Common myeloid progenitor, CD34-positive (primary cell): ENCODE measurements at regions not wholly inside any gene's neighbourhood (a gene's known extent, or its start where the extent isn't known, plus 50 kb on each side); places are given as distances from the start of the nearest gene placed in this dataset.

Source experiments
- CTCF ChIA-PET: fragments of 350-600 bp; sonication (Branson Sonifier 250); formaldehyde crosslinking; loops from one replicate; lab custom pipeline; 2021; ENCODE audit warnings: antibody characterized with exemption; lab: Charles Lee
- POLR2A ChIA-PET: fragments of 350-600 bp; sonication (Branson Sonifier 250); formaldehyde crosslinking; loops from one replicate; lab custom pipeline; 2021; ENCODE audit warnings: antibody characterized with exemption; lab: Charles Lee
- DNase-seq, 3 donors: peaks; one replicate each; pipeline versions ENCODE4 v3.0.0 to v3.0.0-alpha.2; 2013
- H3K27ac ChIP-seq, 2 experiments: 1 replicate in 1 of 2; 2 replicates in 1 of 2; pipeline ENCODE4 v1.7.0; 2013; ENCODE audit warnings: inconsistent platforms in 2 of 2, low read length in 2 of 2, mild to moderate bottlenecking in 2 of 2, low read depth in 1 of 2, moderate library complexity in 1 of 2; ENCODE audit not compliant: severe bottlenecking in 2 of 2, insufficient read depth in 1 of 2, poor library complexity in 1 of 2
- H3K27me3 ChIP-seq, 5 experiments: replicated peaks in 2 of 5; 1 replicate in 3 of 5; 2 replicates in 2 of 5; pipeline versions ENCODE4 v1.6.1 to v1.7.0; 2013; ENCODE audit warnings: low read length in 4 of 5, mild to moderate bottlenecking in 2 of 5, moderate library complexity in 2 of 5, inconsistent platforms in 1 of 5; ENCODE audit not compliant: insufficient read depth in 5 of 5, control insufficient read depth in 4 of 5
- H3K36me3 ChIP-seq, 4 experiments: 1 replicate in 2 of 4; 2 replicates in 2 of 4; pipeline versions ENCODE4 v1.6.1 to v1.7.0; 2013; ENCODE audit warnings: low read length in 3 of 4, control low read depth in 1 of 4, mild to moderate bottlenecking in 1 of 4; ENCODE audit not compliant: control insufficient read depth in 4 of 4, insufficient read depth in 4 of 4
- H3K4me1 ChIP-seq, 4 experiments: 1 replicate in 3 of 4; 2 replicates in 1 of 4; pipeline versions ENCODE4 v1.6.1 to v1.7.1; 2013; ENCODE audit warnings: low read length in 3 of 4, mild to moderate bottlenecking in 3 of 4, control low read depth in 1 of 4, inconsistent platforms in 1 of 4, moderate library complexity in 1 of 4; ENCODE audit not compliant: control insufficient read depth in 4 of 4, insufficient read depth in 4 of 4; ENCODE audit errors: control extremely low read depth in 1 of 4
- H3K4me3 ChIP-seq, 7 experiments: 1 replicate in 4 of 7; 2 replicates in 3 of 7; pipeline versions ENCODE4 v1.5.1 to v1.7.0; 2013; ENCODE audit warnings: mild to moderate bottlenecking in 7 of 7, low read length in 6 of 7, moderate library complexity in 6 of 7, inconsistent platforms in 2 of 7, low read depth in 2 of 7, control low read depth in 1 of 7; ENCODE audit not compliant: insufficient read depth in 4 of 7, control insufficient read depth in 1 of 7; ENCODE audit errors: extremely low read depth in 1 of 7
- H3K9me3 ChIP-seq, 5 experiments: 1 replicate in 4 of 5; 2 replicates in 1 of 5; pipeline versions ENCODE4 v1.6.1 to v1.7.1; 2013; ENCODE audit warnings: low read length in 4 of 5, mild to moderate bottlenecking in 2 of 5, inconsistent platforms in 1 of 5, low read depth in 1 of 5, moderate library complexity in 1 of 5; ENCODE audit not compliant: control insufficient read depth in 4 of 5, insufficient read depth in 2 of 5; ENCODE audit errors: control extremely low read depth in 1 of 5
- WGBS: methylation state at CpG from one replicate; pipeline ENCODE4 v1.1.5; 2013; ENCODE audit not compliant: insufficient coverage; 5-methylcytosine and 5-hydroxymethylcytosine counted together

- POLR2A ChIA-PET: no interaction called here
- H3K9me3 ChIP-seq: no peaks in the 10 kb centered on the region
Observed at GRCh38 chr16:5412731-5413130, 315.1 kb upstream of the EEF2KMT start.

GRCh38 chr16:5398203-5398602 lies 300.6 kb upstream of the EEF2KMT start:
- POLR2A ChIA-PET: interaction anchor here (0.5 kb wide), 1 partner anchor 99 kb away, joined by 3 read pairs; no protein-coding TSS in a partner anchor
- 86% methylated on average over 6 of the region's 6 CpGs for WGBS

More at GRCh38 chr16:5412731-5413130, 315.1 kb upstream of the EEF2KMT start:
- CTCF ChIA-PET: no interaction called here
- no peak for DNase-seq
- no peak overlapping the region for H3K4me3 ChIP-seq
- no peaks in the 10 kb centered on the region for H3K4me1 ChIP-seq
- 34% methylated on average over 9 of the region's 10 CpGs for WGBS
- no peak overlapping the region for H3K27ac ChIP-seq
- H3K27me3 ChIP-seq: peaks cover 0 to 4% (median 0%) of the 10 kb centered on the region in 5 experiments
- H3K36me3 ChIP-seq: no peaks in the 10 kb centered on the region

GRCh38 chr16:5396880-5397279 lies 299.3 kb upstream of the EEF2KMT start:
- no peak for DNase-seq
- Histone ChIP-seq H3K4me1 (no peaks in the 10 kb centered on the region), H3K27me3 (peaks cover 0 to 2% (median 0%) of the 10 kb centered on the region in 5 experiments), H3K36me3 (no peaks in the 10 kb centered on the region), H3K9me3 (no peaks in the 10 kb centered on the region), H3K27ac (no peak overlapping the region), H3K4me3 (no peak overlapping the region)
- ChIA-PET POLR2A (no interaction called here), CTCF (no interaction called here)
- 67% methylated on average over 1 of the region's 1 CpG for WGBS

More at GRCh38 chr16:5398203-5398602, 300.6 kb upstream of the EEF2KMT start:
- Histone ChIP-seq H3K36me3 (no peaks in the 10 kb centered on the region), H3K9me3 (no peaks in the 10 kb centered on the region), H3K27ac (no peak overlapping the region), H3K4me3 (no peak overlapping the region), H3K4me1 (no peaks in the 10 kb centered on the region), H3K27me3 (peaks cover 0 to 4% (median 0%) of the 10 kb centered on the region in 5 experiments)
- DNase-seq: no peak
- CTCF ChIA-PET: no interaction called here

GRCh38 chr16:5393070-5393469 lies 295.5 kb upstream of the EEF2KMT start:
- no peak overlapping the region for H3K4me3 ChIP-seq
- WGBS: 94% methylated on average over 4 of the region's 5 CpGs
- no peaks in the 10 kb centered on the region for H3K36me3 ChIP-seq
- no peaks in the 10 kb centered on the region for H3K27me3 ChIP-seq
- ChIA-PET CTCF (no interaction called here), POLR2A (no interaction called here)
- no peaks in the 10 kb centered on the region for H3K4me1 ChIP-seq
- no peak for DNase-seq
- no peak overlapping the region for H3K27ac ChIP-seq
- peaks cover 0 to 2% (median 0%) of the 10 kb centered on the region in 5 experiments for H3K9me3 ChIP-seq

- H3K9me3 ChIP-seq: peaks cover 0 to 4% (median 0%) of the 10 kb centered on the region in 5 experiments
- no peaks in the 10 kb centered on the region for H3K27me3 ChIP-seq
- H3K27ac ChIP-seq: no peak overlapping the region
- no peaks in the 10 kb centered on the region for H3K36me3 ChIP-seq
- ChIA-PET POLR2A (no interaction called here), CTCF (no interaction called here)
- DNase-seq: no peak
- WGBS: no CpG with 5 or more reads among the region's 2 CpGs
- no peaks in the 10 kb centered on the region for H3K4me1 ChIP-seq
- no peak overlapping the region for H3K4me3 ChIP-seq
Observed at GRCh38 chr16:5386989-5387388, 289.4 kb upstream of the EEF2KMT start.

GRCh38 chr16:5385811-5386210 lies 288.2 kb upstream of the EEF2KMT start:
- ChIA-PET POLR2A (no interaction called here), CTCF (no interaction called here)
- no peak overlapping the region for H3K4me3 ChIP-seq
- no peaks in the 10 kb centered on the region for H3K4me1 ChIP-seq
- no peak for DNase-seq
- WGBS: no CpG with 5 or more reads among the region's 3 CpGs
- H3K36me3 ChIP-seq: no peaks in the 10 kb centered on the region
- peaks cover 0 to 4% (median 0%) of the 10 kb centered on the region in 5 experiments for H3K9me3 ChIP-seq
- no peak overlapping the region for H3K27ac ChIP-seq
- no peaks in the 10 kb centered on the region for H3K27me3 ChIP-seq

GRCh38 chr16:5385115-5385514 lies 287.5 kb upstream of the EEF2KMT start:
- POLR2A ChIA-PET: no interaction called here
- Histone ChIP-seq H3K36me3 (no peaks in the 10 kb centered on the region), H3K27ac (no peak overlapping the region), H3K27me3 (no peaks in the 10 kb centered on the region), H3K4me1 (no peaks in the 10 kb centered on the region), H3K4me3 (no peak overlapping the region), H3K9me3 (peaks cover 0 to 2% (median 0%) of the 10 kb centered on the region in 5 experiments)
- no peak for DNase-seq
- CTCF ChIA-PET: no interaction called here
- WGBS: 100% methylated on average over 2 of the region's 2 CpGs
